ENCODE measurements at regions not wholly inside any gene's neighbourhood (a gene's known extent, or its start where the extent isn't known, plus 50 kb on each side); places are given as distances from the start of the nearest gene placed in this dataset.
"Not testable (repeated sequence)": the region's sequence is repeated elsewhere in the genome, so short reads cannot be mapped to it uniquely, and the experiment has no call there.

DNA sequence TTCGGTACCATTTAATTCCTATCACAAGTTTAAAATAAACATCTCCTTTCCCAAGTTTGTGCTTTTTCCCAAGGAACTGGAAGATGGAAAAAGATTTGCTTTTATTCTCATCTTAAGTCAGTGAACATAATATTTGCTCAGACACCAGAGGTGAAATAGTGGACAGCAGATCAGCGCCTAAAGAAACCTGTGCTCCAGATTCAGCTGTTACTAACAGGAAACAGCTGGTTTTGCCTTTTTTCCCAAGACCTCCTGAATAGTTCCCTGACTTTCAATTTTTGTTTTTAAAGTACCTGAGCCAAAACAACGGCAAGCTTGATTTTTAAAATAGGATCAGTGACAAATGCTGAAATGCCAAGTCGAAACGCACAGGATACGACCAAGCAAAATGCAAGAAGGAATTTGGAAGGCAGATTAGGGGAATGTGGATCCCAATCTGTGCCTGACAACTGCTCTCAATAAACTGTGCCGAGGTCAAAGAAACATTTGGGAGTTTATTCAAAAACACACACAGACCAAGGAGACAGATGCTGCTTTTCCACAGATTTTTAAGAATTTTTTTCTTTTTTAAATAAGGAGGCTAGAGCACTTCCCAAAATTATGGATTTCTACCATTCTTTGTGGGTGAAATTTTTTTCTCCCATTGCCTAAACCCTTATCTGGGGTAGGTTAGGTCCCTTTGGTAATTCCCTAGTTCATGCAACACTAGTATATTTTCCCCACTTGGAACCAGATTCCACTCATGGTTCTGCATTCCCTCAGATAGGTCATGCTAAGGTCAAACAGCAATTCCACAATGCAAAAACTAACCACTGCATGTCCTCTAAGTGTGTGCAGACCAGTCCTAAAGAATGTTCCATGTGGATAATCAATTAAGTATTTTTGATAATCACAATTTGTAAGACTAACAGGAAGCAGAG, 121.5 kb upstream of the PDE1A start:
- H3K4me3 ChIP-seq (ENCODE audit: control insufficient read depth, low read depth, low read length) = no peak overlapping the region
- peak; percentile 35 for DNase-seq (ENCODE audit: low read depth)
- TF ChIP-seq, protein P1, sequence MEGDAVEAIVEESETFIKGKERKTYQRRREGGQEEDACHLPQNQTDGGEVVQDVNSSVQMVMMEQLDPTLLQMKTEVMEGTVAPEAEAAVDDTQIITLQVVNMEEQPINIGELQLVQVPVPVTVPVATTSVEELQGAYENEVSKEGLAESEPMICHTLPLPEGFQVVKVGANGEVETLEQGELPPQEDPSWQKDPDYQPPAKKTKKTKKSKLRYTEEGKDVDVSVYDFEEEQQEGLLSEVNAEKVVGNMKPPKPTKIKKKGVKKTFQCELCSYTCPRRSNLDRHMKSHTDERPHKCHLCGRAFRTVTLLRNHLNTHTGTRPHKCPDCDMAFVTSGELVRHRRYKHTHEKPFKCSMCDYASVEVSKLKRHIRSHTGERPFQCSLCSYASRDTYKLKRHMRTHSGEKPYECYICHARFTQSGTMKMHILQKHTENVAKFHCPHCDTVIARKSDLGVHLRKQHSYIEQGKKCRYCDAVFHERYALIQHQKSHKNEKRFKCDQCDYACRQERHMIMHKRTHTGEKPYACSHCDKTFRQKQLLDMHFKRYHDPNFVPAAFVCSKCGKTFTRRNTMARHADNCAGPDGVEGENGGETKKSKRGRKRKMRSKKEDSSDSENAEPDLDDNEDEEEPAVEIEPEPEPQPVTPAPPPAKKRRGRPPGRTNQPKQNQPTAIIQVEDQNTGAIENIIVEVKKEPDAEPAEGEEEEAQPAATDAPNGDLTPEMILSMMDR (conservative IDR thresholded peaks at IDR 0.05; ENCODE audit: control insufficient read depth, insufficient read depth, low read depth, low read length) = no peak

DNA sequence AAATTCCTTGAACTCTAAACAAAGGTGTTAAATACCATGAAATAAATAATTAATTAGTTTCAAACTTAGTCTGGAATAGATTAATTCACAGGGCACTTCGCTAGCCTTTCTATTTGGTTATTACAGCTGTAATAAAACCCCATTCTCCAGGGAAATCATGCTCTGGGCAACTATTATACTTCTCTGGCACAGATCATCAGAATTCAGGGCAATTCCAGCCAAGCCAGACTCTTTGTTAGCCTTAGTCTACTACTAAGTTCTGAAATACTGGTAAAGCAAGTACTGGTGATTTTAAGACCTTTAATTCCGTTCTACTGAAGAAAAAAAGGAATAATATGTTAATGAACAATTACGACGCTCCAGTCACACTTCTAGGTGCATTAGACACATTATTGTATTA, 123.4 kb upstream of the PDE1A start:
- no peak for DNase-seq (ENCODE audit: low read depth)
- no peak overlapping the region for H3K4me3 ChIP-seq (ENCODE audit: control insufficient read depth, low read depth, low read length)
- TF ChIP-seq, protein P1 (conservative IDR thresholded peaks at IDR 0.05; ENCODE audit: control insufficient read depth, insufficient read depth, low read depth, low read length) = no peak

- DNase-seq (ENCODE audit: low read depth); H3K4me3 ChIP-seq (ENCODE audit: control insufficient read depth, low read depth, low read length): not testable (repeated sequence)
These were observed 125.4 kb upstream of the PDE1A start for GRCh38 chr2:182552232-182552631.

DNA sequence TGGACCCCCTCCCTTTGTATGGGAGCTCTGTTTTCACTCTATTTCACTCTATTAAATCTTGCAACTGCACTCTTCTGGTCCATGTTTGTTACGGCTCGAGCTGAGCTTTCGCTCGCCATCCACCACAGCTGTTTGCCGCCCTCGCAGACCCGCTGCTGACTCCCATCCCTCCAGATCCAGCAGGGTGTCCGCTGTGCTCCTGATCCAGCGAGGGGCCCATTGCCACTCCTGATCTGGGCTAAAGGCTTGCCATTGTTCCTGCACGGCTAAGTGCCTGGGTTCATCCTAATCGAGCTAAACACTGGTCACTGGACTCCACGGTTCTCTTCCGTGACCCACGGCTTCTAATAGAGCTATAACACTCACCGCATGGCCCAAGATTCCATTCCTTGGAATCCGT, 125.9 kb upstream of the PDE1A start:
- not testable (repeated sequence) for DNase-seq (ENCODE audit: low read depth); H3K4me3 ChIP-seq (ENCODE audit: control insufficient read depth, low read depth, low read length)

- no peak overlapping the region for H3K4me3 ChIP-seq (ENCODE audit: control insufficient read depth, low read depth, low read length)
- TF ChIP-seq, protein P1 (conservative IDR thresholded peaks at IDR 0.05; ENCODE audit: control insufficient read depth, insufficient read depth, low read depth, low read length) = no peak
- no peak for DNase-seq (ENCODE audit: low read depth)
These were observed 126.6 kb upstream of the PDE1A start for GRCh38 chr2:182553483-182553882.

DNA sequence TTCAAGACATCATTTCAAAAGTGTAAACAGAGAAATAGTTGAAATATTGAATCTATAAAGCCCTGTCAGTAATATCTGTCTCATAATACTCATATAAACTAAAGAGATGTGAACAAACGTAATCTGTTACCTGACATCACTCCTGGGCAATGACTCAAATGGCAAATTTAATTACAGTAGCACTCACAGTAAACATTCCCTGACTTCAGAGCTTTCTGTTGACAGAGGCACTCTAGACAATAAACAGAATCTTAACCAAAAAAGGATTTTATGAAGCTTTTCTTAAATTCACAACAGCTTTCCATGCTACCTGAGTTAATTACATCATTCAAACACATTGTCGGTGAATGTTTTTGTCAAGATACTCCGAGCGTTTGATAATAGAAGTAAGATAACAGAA, 128.1 kb upstream of the PDE1A start:
- no peak for DNase-seq (ENCODE audit: low read depth)
- H3K4me3 ChIP-seq (ENCODE audit: control insufficient read depth, low read depth, low read length) = no peak overlapping the region
- TF ChIP-seq, protein P1 (conservative IDR thresholded peaks at IDR 0.05; ENCODE audit: control insufficient read depth, insufficient read depth, low read depth, low read length) = no peak

DNA sequence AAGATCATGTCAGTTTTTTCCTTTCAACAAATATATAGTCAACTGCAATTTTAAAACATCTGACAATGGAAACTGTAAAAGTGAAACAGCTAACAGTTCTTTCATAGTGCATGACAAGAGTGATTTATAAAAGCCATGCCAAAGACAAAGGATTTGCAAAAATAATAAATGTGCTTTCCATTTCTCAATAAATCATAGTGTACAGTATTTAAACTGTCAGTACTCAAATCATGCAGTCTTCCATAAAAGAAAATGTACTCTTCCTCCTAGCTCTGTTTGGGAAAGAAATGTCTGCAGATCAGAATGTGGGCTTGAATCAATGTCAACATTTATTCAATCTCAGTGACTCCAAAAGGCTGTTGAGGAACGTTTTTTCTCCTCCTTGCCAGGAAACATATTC, 131.7 kb upstream of the PDE1A start:
- DNase-seq (ENCODE audit: low read depth) = no peak
- no peak overlapping the region for H3K4me3 ChIP-seq (ENCODE audit: control insufficient read depth, low read depth, low read length)
- TF ChIP-seq, protein P1 (conservative IDR thresholded peaks at IDR 0.05; ENCODE audit: control insufficient read depth, insufficient read depth, low read depth, low read length) = no peak

- TF ChIP-seq, protein P1 (conservative IDR thresholded peaks at IDR 0.05; ENCODE audit: control insufficient read depth, insufficient read depth, low read depth, low read length) = no peak
- H3K4me3 ChIP-seq (ENCODE audit: control insufficient read depth, low read depth, low read length) = no peak overlapping the region
- DNase-seq (ENCODE audit: low read depth) = peak; percentile 74
These were observed 132.8 kb upstream of the PDE1A start for GRCh38 chr2:182559623-182560022.

Measured in fibroblast of mammary gland (primary cell).